Brain microvascular endothelial cell (primary cell): ENCODE measurements at regions not wholly inside any gene's neighbourhood (a gene's known extent, or its start where the extent isn't known, plus 50 kb on each side); places are given as distances from the start of the nearest gene placed in this dataset.
A peak's percentile ranks its signal among the peaks of the same experiment; 100 is the strongest.

Experiments
- DNase-seq: peaks from one replicate; pipeline ENCODE4 v3.0.0-alpha.2; 2020
- H3K27ac ChIP-seq: fragments of 250-450 bp; sonication (Bioruptor Pico); 2 replicates; pipeline ENCODE4 v1.5.1; 2020; ENCODE audit warnings: mild to moderate bottlenecking, moderate library complexity
- H3K27me3 ChIP-seq: fragments of 250-450 bp; sonication (Bioruptor Pico); replicated peaks from 2 replicates; pipeline ENCODE4 v1.5.1; 2020; ENCODE audit warnings: mild to moderate bottlenecking
- H3K36me3 ChIP-seq: fragments of 250-450 bp; sonication (Bioruptor Pico); replicated peaks from 2 replicates; pipeline ENCODE4 v1.5.1; 2020; ENCODE audit warnings: mild to moderate bottlenecking
- H3K4me3 ChIP-seq: 2 replicates; pipeline ENCODE4 v1.5.1; 2011; ENCODE audit warnings: low read depth, mild to moderate bottlenecking, control low read depth, low read length, moderate library complexity
- CTCF ChIP-seq: IDR thresholded peaks from 2 replicates; pipeline ENCODE4 v1.5.1; 2011; ENCODE audit warnings: low read depth, mild to moderate bottlenecking, moderate library complexity, low read length, control low read depth, inconsistent platforms; ENCODE audit errors: missing control alignments
- in situ Hi-C: cut with HindIII; loops from 2 replicates; pipeline ENCODE4 v1.10.0; 2017; ENCODE audit warnings: low sequenced_read_pairs, low pct_ligation_motif_present

- no peak overlapping the region for H3K27ac ChIP-seq
- TF ChIP-seq CTCF, result peak; percentile 23
- H3K4me3 ChIP-seq, result no peak overlapping the region
- in situ Hi-C loops, result no loop called here
- no peaks in the 10 kb centered on the region for H3K36me3 ChIP-seq
- no peaks in the 10 kb centered on the region for H3K27me3 ChIP-seq
- DNase-seq, result no peak
These were observed 54.6 kb upstream of the NRG3 start for GRCh38 chr10:81820418-81820817.
